HG03108 (cell line): ENCODE measurements at regions not wholly inside any gene's neighbourhood (a gene's known extent, or its start where the extent isn't known, plus 50 kb on each side); places are given as distances from the start of the nearest gene placed in this dataset.
"Not testable (repeated sequence)": the region's sequence is repeated elsewhere in the genome, so short reads cannot be mapped to it uniquely, and the experiment has no call there.

Source experiments
- ATAC-seq: cut with Tn5 transposase; IDR thresholded peaks from one replicate; pipeline ENCODE4 v1.9.1; 2021; ENCODE audit warnings: moderate library complexity; ENCODE audit not compliant: unreplicated experiment

- no peak for ATAC-seq
Measured at GRCh38 chrX:41033299-41033698, 51.9 kb upstream of the USP9X start.

GRCh38 chrX:41034902-41035301 is 50.3 kb upstream of the USP9X start:
- ATAC-seq = not testable (repeated sequence)
